HL-60 (cell line): ENCODE measurements at regions not wholly inside any gene's neighbourhood (a gene's known extent, or its start where the extent isn't known, plus 50 kb on each side); places are given as distances from the start of the nearest gene placed in this dataset.

Experiments
- POLR2AphosphoS5 ChIP-seq: IDR thresholded peaks from 2 replicates; pipeline ENCODE4 v1.6.1; 2012; ENCODE audit warnings: low read depth
- TF ChIP-seq, protein P1 (sequence below): IDR thresholded peaks from one replicate; pipeline ENCODE4 v1.5.1; 2011; ENCODE audit warnings: low read length, control low read depth, inconsistent platforms; ENCODE audit not compliant: insufficient read depth

DNA sequence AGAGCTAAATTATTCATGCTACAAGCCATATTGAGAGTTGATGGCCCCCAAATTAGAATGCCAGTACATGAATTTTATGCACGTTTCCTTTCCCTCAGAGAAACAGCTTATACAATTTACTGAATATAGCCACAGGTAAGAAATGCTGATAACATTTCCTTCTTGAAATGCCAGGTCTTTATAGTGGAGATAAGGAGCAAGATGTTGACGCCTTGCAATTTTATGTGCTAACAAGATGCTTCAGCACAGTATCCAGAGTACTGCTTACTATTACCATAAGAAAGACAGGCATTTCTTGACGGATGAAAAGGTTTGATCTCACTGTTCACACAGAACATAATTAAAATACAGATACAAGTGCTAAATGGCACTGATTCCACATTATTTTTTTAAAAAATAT is 223.2 kb upstream of the CTSO start:
- no peak for TF ChIP-seq POLR2AphosphoS5
- TF ChIP-seq, protein P1, sequence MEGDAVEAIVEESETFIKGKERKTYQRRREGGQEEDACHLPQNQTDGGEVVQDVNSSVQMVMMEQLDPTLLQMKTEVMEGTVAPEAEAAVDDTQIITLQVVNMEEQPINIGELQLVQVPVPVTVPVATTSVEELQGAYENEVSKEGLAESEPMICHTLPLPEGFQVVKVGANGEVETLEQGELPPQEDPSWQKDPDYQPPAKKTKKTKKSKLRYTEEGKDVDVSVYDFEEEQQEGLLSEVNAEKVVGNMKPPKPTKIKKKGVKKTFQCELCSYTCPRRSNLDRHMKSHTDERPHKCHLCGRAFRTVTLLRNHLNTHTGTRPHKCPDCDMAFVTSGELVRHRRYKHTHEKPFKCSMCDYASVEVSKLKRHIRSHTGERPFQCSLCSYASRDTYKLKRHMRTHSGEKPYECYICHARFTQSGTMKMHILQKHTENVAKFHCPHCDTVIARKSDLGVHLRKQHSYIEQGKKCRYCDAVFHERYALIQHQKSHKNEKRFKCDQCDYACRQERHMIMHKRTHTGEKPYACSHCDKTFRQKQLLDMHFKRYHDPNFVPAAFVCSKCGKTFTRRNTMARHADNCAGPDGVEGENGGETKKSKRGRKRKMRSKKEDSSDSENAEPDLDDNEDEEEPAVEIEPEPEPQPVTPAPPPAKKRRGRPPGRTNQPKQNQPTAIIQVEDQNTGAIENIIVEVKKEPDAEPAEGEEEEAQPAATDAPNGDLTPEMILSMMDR, result no peak
